HG03354 (cell line): ENCODE measurements at regions not wholly inside any gene's neighbourhood (a gene's known extent, or its start where the extent isn't known, plus 50 kb on each side); places are given as distances from the start of the nearest gene placed in this dataset.

Experiments used
- ATAC-seq: cut with Tn5 transposase; IDR thresholded peaks from one replicate; pipeline ENCODE4 v1.9.1; 2021; ENCODE audit warnings: mild to moderate bottlenecking; ENCODE audit not compliant: unreplicated experiment, poor library complexity, severe bottlenecking

GRCh38 chr16:80161799-80162739 lies 378.7 kb upstream of the DYNLRB2 start:
- ATAC-seq = no peak

GRCh38 chr16:80158766-80159165 lies 382.0 kb upstream of the DYNLRB2 start:
- ATAC-seq = no peak

DNA sequence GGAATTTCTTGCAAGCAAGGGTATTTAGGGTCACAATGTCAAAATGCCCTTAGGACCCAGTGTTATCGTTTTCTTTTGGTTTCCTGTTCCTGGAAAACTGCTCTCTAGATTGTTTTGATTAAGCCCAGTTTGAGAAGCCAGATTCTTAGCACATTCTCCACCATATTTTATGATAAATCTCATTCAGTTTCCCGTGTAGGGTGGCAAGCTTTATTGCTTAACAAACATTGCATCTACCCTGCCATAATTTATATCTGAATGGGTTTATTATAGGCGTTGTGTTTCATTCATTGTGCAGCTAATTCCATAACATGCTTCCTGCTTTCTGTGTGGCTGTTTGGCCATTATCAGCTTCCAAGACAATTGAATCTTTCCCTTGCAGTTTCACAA lies 389.1 kb upstream of the DYNLRB2 start:
- no peak for ATAC-seq

GRCh38 chr16:80150978-80151721 lies 389.6 kb upstream of the DYNLRB2 start:
- ATAC-seq = no peak

DNA sequence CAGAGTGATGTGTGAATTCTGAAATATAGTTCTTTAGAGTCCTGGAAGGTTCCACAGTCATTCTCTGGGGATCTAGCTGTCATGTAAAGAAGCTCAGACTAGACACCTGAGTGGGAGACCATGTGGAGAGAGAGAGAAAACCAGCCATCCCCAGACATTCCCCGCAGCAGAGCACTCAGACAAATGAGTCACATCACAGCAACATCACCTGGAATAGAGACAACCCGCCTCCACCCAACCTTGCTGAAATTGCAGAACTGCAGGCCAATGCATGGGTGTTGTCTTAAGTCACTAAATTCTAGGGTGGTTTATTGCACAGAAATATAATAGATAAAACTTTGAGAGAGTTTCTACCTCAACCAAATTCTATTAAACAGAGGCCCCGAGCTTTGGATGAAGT lies 392.0 kb upstream of the DYNLRB2 start:
- no peak for ATAC-seq

DNA sequence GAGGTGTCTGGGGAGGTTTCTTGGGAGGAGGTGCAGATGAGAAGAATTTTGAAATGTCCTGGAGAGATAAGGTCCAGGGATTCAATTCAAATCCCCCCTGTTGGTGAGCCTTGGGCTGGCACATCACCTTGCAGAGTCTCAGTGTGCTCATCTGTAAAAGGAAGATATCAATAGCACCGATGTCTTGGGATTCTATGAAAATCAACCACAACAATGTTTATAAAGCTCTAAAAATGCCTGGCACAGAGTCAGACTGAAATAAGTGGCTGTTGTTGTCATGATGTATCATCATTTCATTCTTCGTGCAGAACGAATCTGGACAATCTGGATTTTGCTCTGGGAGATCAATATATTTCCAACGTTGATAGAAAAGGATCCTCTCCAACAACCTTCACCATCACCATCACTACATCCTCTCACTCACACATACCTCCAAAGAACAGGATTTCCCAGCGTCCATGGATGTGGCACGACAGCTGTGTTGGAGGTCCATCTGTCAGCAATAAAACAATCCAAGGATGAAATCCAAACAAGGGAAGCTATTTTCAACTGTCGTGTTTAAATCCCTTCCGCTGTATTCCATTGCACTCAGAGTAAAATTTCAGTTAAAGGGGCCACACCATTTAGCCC lies 393.7 kb upstream of the DYNLRB2 start:
- ATAC-seq = no peak

- ATAC-seq = peak; percentile 100
These were observed 396.6 kb upstream of the DYNLRB2 start for GRCh38 chr16:80144191-80144590.

DNA sequence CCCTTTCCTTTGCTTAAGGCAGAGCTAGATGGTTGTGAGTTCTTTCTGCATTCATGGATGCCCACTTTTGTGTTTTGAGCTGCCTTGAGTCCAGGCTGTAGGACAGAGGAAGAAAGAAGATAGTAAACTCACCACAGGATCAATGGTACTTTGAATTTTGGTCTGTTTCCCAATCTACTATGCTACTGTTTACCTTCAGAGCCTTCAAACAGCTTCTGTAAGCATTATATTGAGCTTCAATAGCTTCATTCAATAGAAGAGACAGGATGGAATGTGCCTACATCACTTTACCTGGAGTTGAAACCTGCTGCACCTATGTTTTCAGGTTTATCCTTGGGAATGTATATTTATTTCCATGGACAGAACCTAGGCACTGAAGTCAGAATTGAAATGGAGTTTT lies 397.9 kb upstream of the DYNLRB2 start:
- ATAC-seq = no peak

GRCh38 chr16:80142281-80142680 lies 398.5 kb upstream of the DYNLRB2 start:
- ATAC-seq = no peak

- no peak for ATAC-seq
These were observed 411.0 kb upstream of the DYNLRB2 start for GRCh38 chr16:80129791-80130190.

DNA sequence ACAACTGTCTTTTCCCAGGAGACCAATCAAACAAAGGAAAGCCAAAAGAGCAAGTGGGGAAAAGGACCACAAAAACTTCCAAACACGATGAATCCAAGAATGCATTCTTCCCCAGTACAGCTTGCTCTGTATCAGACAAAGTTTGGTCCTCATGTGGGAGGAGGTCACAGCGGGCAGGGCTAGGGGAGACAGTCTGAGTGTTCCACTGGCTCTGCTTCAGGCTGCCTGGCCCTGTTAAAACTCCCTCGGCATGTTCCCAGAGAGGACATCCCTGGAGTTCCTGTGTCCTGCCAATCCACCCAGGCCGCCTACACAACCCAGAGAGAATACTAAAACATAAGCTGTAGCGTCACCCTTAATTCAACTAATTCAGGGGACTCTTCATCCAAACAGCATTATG lies 415.1 kb upstream of the DYNLRB2 start:
- no peak for ATAC-seq

DNA sequence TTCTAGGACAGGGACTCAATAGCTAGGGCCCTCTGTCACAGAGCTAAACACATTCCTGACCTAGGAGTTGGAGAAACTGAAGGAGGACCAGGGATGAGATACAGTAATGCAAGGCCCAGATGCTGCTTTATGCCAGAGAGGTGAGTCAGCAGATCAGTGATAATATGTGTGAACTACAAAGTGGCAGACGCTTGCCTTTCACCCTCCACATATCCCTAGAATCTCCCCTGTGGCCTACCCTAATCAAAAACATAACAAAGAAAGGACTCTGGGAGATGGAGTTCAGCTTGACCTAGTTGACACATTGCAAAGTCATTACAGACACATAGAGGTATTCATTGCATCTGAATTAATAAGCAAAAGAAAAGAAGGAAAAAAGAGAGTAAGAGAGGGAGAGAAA lies 417.6 kb upstream of the DYNLRB2 start:
- no peak for ATAC-seq

DNA sequence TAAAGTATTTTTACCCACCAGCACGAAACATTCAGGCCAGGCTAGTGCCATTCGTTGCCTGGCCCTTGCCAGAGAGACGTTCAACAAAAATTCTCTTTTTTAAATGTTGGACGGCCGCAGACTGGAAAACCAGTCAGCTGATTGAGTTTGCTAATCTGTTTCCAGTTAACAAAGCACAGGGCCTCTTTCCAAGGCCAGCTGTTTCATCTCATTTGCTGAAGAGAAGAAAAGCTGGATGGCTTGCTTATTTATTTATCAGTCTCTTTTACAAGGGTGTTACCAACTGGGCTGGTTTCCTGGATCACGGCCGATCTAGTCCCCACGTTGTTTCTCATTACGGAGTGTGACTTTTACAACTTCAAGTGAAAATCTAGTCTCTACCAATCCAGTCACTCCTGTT lies 418.7 kb upstream of the DYNLRB2 start:
- no peak for ATAC-seq

DNA sequence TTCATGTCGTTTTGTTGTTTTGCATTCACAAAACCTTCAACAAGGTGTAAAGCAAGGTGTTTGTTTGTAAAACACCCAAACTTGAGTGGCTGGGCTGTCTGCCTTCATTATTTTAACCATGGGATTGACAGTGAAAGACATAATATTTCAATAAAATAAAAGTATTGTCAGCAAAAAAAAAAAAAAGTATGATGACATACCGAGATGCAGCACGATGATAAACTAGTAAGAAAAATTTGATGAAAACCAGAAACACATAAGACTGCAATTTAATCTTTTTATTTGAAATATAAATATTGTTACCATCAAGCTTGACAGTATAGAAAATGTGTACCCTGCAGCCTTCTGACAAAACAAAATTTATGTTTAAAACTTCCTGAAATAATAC lies 419.3 kb upstream of the DYNLRB2 start:
- no peak for ATAC-seq

- no peak for ATAC-seq
These were observed 419.8 kb upstream of the DYNLRB2 start for GRCh38 chr16:80120899-80121521.

GRCh38 chr16:80117556-80118130 lies 423.1 kb upstream of the DYNLRB2 start:
- no peak for ATAC-seq

- no peak for ATAC-seq
These were observed 424.1 kb upstream of the DYNLRB2 start for GRCh38 chr16:80116711-80117110.

DNA sequence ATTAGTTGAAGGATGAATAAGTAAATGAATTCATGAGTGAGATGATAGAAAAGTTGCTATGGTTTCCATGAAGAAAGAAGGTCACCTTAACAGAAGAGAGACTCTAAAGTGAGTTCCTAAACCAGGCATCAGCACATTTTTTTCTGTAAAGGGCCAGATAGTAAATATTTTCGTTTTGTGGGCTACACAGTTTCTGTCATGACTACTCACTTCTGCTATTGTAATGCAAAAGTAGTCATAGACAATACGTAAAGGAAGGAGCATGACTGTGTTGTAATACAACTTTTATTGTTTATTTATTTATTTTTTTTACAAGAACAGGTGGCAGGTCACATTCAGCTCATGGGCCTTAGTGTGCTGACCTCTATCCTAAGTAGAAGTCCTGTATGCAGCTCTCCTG lies 426.1 kb upstream of the DYNLRB2 start:
- ATAC-seq = peak; percentile 75

GRCh38 chr16:80113873-80114574 lies 426.8 kb upstream of the DYNLRB2 start:
- ATAC-seq = no peak
